SK-N-SH (cell line): ENCODE measurements at regions not wholly inside any gene's neighbourhood (a gene's known extent, or its start where the extent isn't known, plus 50 kb on each side); places are given as distances from the start of the nearest gene placed in this dataset.

Experiments used
- CHD2 ChIP-seq: fragments of 150-350 bp; IDR thresholded peaks from 2 replicates; pipeline ENCODE4 v1.6.1; 2018; ENCODE audit warnings: low read length; ENCODE audit not compliant: partially characterized antibody
- ELF1 ChIP-seq: IDR thresholded peaks from 2 replicates; pipeline ENCODE4 v1.4.0; 2012
- EP300 ChIP-seq, 2 experiments: IDR thresholded peaks; 2 replicates each; pipeline versions ENCODE4 v1.4.0 to v1.6.1; 2012; ENCODE audit warnings: borderline replicate concordance in 1 of 2, low read depth in 1 of 2, low read length in 1 of 2
- FOXJ3 ChIP-seq: sonication (generic); formaldehyde crosslinking; IDR thresholded peaks from 2 replicates; pipeline ENCODE4 v1.5.1; 2020; ENCODE audit warnings: mild to moderate bottlenecking, missing genetic modification reagents
- JUND ChIP-seq: IDR thresholded peaks from 2 replicates; pipeline ENCODE4 v1.4.0; 2012
- MXI1 ChIP-seq: IDR thresholded peaks from 2 replicates; pipeline ENCODE4 v1.6.1; 2012; ENCODE audit warnings: mild to moderate bottlenecking, low read depth, low read length, improper control_type of control experiment
- POLR2AphosphoS5 ChIP-seq: IDR thresholded peaks from 2 replicates; pipeline ENCODE4 v1.6.1; 2012; ENCODE audit warnings: low read depth, low read length
- RAD21 ChIP-seq: IDR thresholded peaks from 2 replicates; pipeline ENCODE4 v1.6.1; 2012; ENCODE audit warnings: mild to moderate bottlenecking, low read length
- SMC3 ChIP-seq: IDR thresholded peaks from 2 replicates; pipeline ENCODE4 v1.6.1; 2012; ENCODE audit warnings: low read depth, low read length, improper control_type of control experiment
- TAF1 ChIP-seq: IDR thresholded peaks from 2 replicates; pipeline ENCODE4 v1.6.1; 2012; ENCODE audit warnings: low read depth, mild to moderate bottlenecking, low read length, moderate library complexity, borderline replicate concordance
- TF ChIP-seq, protein P1 (sequence below): IDR thresholded peaks from 2 replicates; pipeline ENCODE4 v1.4.0; 2012; ENCODE audit warnings: low read depth, borderline replicate concordance
- TF ChIP-seq, protein P2 (sequence below): fragments of 200-600 bp; sonication (generic); IDR thresholded peaks from 2 replicates; pipeline ENCODE4 v1.6.1; 2017; ENCODE audit warnings: antibody characterized with exemption, mild to moderate bottlenecking, moderate library complexity
- TF ChIP-seq, protein P3 (sequence below): IDR thresholded peaks from 2 replicates; pipeline ENCODE4; 2012
- TF ChIP-seq, protein P4 (sequence below): IDR thresholded peaks from 2 replicates; pipeline ENCODE4 v1.6.1; 2012; ENCODE audit warnings: mild to moderate bottlenecking, low read depth, low read length, moderate library complexity

DNA sequence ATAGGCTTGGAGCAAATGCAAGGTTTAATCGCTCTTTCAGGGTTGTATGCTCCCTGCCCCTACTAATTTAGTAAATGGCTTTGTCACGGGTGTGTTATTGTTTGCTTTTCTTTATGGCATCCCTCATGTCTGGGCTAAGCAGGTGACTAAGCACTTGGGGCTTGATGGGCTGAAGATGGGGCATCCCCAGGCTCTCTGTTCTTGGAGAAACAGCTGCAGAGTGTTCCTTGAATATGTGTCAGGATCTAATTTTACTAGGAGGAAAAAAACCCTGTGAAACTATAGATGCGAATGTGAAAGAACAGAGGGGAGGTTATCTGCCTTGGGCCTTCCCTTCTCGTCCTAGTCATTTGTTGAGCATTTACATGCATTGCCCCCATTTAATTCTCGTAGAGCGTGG, 94.7 kb upstream of the TAF1B start:
- TF ChIP-seq EP300 (IDR thresholded peaks at IDR 0.05; ENCODE audit: borderline replicate concordance in 1 of 2, low read depth in 1 of 2, low read length in 1 of 2) = no peak
- TF ChIP-seq TAF1 = no peak
- TF ChIP-seq, protein P1, sequence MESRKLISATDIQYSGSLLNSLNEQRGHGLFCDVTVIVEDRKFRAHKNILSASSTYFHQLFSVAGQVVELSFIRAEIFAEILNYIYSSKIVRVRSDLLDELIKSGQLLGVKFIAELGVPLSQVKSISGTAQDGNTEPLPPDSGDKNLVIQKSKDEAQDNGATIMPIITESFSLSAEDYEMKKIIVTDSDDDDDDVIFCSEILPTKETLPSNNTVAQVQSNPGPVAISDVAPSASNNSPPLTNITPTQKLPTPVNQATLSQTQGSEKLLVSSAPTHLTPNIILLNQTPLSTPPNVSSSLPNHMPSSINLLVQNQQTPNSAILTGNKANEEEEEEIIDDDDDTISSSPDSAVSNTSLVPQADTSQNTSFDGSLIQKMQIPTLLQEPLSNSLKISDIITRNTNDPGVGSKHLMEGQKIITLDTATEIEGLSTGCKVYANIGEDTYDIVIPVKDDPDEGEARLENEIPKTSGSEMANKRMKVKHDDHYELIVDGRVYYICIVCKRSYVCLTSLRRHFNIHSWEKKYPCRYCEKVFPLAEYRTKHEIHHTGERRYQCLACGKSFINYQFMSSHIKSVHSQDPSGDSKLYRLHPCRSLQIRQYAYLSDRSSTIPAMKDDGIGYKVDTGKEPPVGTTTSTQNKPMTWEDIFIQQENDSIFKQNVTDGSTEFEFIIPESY = no peak
- TF ChIP-seq, protein P2, sequence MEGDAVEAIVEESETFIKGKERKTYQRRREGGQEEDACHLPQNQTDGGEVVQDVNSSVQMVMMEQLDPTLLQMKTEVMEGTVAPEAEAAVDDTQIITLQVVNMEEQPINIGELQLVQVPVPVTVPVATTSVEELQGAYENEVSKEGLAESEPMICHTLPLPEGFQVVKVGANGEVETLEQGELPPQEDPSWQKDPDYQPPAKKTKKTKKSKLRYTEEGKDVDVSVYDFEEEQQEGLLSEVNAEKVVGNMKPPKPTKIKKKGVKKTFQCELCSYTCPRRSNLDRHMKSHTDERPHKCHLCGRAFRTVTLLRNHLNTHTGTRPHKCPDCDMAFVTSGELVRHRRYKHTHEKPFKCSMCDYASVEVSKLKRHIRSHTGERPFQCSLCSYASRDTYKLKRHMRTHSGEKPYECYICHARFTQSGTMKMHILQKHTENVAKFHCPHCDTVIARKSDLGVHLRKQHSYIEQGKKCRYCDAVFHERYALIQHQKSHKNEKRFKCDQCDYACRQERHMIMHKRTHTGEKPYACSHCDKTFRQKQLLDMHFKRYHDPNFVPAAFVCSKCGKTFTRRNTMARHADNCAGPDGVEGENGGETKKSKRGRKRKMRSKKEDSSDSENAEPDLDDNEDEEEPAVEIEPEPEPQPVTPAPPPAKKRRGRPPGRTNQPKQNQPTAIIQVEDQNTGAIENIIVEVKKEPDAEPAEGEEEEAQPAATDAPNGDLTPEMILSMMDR = no peak
- no peak for TF ChIP-seq POLR2AphosphoS5
- no peak for TF ChIP-seq RAD21
- TF ChIP-seq CHD2 = no peak
- no peak for TF ChIP-seq SMC3
- TF ChIP-seq FOXJ3 (CRISPR knock-in tag) = no peak
- TF ChIP-seq ELF1 = no peak
- no peak for TF ChIP-seq JUND
- TF ChIP-seq, protein P3, sequence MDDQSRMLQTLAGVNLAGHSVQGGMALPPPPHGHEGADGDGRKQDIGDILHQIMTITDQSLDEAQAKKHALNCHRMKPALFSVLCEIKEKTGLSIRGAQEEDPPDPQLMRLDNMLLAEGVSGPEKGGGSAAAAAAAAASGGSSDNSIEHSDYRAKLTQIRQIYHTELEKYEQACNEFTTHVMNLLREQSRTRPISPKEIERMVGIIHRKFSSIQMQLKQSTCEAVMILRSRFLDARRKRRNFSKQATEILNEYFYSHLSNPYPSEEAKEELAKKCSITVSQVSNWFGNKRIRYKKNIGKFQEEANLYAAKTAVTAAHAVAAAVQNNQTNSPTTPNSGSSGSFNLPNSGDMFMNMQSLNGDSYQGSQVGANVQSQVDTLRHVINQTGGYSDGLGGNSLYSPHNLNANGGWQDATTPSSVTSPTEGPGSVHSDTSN = no peak
- no peak for TF ChIP-seq MXI1
- TF ChIP-seq, protein P4, sequence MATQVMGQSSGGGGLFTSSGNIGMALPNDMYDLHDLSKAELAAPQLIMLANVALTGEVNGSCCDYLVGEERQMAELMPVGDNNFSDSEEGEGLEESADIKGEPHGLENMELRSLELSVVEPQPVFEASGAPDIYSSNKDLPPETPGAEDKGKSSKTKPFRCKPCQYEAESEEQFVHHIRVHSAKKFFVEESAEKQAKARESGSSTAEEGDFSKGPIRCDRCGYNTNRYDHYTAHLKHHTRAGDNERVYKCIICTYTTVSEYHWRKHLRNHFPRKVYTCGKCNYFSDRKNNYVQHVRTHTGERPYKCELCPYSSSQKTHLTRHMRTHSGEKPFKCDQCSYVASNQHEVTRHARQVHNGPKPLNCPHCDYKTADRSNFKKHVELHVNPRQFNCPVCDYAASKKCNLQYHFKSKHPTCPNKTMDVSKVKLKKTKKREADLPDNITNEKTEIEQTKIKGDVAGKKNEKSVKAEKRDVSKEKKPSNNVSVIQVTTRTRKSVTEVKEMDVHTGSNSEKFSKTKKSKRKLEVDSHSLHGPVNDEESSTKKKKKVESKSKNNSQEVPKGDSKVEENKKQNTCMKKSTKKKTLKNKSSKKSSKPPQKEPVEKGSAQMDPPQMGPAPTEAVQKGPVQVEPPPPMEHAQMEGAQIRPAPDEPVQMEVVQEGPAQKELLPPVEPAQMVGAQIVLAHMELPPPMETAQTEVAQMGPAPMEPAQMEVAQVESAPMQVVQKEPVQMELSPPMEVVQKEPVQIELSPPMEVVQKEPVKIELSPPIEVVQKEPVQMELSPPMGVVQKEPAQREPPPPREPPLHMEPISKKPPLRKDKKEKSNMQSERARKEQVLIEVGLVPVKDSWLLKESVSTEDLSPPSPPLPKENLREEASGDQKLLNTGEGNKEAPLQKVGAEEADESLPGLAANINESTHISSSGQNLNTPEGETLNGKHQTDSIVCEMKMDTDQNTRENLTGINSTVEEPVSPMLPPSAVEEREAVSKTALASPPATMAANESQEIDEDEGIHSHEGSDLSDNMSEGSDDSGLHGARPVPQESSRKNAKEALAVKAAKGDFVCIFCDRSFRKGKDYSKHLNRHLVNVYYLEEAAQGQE = no peak
